GM13977 (cell line): ENCODE measurements at regions not wholly inside any gene's neighbourhood (a gene's known extent, or its start where the extent isn't known, plus 50 kb on each side); places are given as distances from the start of the nearest gene placed in this dataset.
A peak's percentile ranks its signal among the peaks of the same experiment; 100 is the strongest.

ENCODE experiments used
- DNase-seq: peaks from one replicate; pipeline ENCODE4 v3.0.0; 2012; ENCODE audit warnings: low spot score
- in situ Hi-C: fragments of 300-500 bp; cut with MboI; formaldehyde crosslinking; loops from one replicate; pipeline ENCODE4 v1.12.0; 2022; ENCODE audit warnings: low sequenced_read_pairs, low pct_unique_long_range_greater_than_20kb, mixed read lengths, inconsistent platforms; ENCODE audit not compliant: unreplicated experiment
- TF ChIP-seq, protein P1 (sequence below): IDR thresholded peaks from 2 replicates; pipeline ENCODE4 v1.5.1; 2012; ENCODE audit warnings: mild to moderate bottlenecking, control low read depth; ENCODE audit not compliant: insufficient read depth; ENCODE audit errors: extremely low read depth, missing control alignments

DNA sequence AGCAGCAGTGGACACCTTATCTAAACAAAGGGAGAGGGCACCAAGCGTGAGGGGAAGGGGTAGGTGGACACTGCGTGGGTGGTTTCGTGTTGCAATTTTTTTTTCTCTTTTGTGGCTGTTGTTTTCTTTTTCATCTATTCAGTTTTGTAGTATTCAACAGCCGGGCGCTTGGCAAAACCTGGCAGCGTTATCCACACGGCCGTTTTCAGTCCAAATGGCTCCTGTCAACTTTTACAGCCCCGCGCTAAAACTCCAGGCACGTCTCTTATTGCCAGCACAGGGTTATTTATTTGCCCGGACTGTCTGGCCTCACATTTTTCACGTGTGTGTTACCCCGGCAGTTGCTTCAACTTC is 192.2 kb downstream of the BCOR start:
- TF ChIP-seq, protein P1, sequence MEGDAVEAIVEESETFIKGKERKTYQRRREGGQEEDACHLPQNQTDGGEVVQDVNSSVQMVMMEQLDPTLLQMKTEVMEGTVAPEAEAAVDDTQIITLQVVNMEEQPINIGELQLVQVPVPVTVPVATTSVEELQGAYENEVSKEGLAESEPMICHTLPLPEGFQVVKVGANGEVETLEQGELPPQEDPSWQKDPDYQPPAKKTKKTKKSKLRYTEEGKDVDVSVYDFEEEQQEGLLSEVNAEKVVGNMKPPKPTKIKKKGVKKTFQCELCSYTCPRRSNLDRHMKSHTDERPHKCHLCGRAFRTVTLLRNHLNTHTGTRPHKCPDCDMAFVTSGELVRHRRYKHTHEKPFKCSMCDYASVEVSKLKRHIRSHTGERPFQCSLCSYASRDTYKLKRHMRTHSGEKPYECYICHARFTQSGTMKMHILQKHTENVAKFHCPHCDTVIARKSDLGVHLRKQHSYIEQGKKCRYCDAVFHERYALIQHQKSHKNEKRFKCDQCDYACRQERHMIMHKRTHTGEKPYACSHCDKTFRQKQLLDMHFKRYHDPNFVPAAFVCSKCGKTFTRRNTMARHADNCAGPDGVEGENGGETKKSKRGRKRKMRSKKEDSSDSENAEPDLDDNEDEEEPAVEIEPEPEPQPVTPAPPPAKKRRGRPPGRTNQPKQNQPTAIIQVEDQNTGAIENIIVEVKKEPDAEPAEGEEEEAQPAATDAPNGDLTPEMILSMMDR = no peak
- DNase-seq = no peak
- in situ Hi-C loops = no loop called here

DNA sequence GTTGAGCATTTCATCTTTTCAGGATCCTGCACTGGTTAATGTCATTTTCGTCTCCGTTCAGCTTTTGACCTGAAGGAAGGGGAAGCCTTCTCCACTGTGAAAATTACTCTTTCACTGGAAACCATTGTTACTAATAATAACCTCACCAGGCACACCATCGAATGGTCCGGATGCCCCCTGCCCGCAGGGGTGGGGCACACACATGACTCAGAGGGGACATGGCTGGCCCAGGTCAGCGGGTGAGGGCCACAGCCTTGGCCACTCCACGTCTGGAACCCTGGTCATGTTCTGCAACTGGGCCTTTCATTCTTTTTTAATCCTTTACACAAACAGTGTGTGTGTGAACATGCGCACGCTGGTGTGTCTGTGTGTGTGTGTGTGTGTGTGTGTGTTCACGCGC is 191.8 kb downstream of the BCOR start:
- TF ChIP-seq, protein P1 = no peak
- in situ Hi-C loops = no loop called here
- no peak for DNase-seq

DNA sequence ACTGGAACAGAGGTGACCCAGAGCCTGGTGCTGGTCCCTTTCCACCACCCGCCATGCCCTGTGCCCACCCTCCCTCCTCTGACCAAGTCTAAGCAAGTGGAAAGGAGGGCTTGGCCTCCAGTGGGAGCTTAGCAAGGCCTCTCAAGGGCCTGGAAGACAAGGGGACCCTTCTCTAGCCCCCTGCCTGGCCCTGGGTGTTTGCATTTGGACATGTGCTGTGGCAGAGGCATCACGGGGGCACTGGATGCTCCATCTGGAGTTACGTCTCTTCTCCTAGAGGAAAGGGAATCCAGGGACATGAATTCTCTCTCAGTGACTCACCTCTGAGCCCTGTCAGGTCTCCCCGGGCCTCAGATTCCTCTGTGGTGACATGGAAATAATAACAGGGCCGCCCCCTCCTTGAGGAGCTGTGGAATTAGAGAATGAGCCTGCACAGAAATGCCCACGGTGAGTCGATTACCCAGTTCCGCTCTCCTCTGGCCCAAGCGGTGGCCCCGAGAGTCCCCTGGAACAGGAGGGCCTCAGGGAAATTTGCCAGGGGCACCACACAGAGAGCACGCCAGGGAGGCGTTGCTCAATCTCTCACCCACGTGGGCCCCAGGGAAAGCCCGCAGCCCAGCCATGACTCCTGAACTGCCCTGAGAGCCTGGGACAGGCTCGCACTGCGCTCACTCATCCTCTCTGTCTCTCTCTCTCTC is 189.6 kb downstream of the BCOR start:
- TF ChIP-seq, protein P1 = no peak
- DNase-seq = peak; percentile 47
- in situ Hi-C loops = no loop called here

DNA sequence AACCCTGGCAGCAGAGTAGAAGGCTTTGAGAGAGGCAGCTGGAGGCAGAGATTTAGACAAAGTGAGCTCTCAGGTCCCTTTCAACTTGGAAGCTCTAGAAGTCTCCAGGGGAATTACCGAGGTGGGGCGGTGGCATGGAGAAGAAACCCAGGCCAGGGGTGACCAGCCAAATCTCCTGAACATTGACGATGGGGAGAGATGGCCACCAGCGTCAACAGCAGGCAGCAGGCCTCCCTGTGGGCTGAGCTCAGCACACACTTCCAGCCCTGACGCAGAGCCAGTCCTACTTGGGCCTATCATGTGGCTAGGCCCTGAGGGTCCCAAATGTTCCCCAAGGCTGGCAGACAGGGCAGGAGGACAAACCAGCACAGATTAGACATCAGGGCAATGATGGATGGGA is 187.8 kb downstream of the BCOR start:
- no peak for DNase-seq
- TF ChIP-seq, protein P1 = no peak
- in situ Hi-C loops = no loop called here

DNA sequence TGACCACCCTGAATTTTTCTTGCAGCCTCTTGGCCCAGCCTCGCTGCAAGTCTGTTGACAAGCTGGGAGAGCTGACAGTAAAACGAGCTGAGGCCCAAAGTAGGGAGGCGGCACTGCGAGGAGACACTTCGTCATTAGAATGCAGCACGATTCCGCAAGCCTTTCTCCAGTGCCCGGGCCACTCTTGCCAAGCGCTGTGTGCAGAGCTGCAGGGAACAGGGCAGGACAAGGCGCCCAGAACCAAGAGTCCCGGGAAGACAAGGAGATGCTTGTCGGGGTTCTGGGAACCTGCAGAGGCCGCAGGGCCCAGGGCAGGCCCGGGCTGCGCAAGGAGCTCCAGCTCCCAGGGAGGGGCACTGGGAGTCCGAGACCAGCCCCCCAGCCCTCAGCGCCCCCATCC is 187.1 kb downstream of the BCOR start:
- no peak for DNase-seq
- TF ChIP-seq, protein P1 = no peak
- in situ Hi-C loops = no loop called here

DNA sequence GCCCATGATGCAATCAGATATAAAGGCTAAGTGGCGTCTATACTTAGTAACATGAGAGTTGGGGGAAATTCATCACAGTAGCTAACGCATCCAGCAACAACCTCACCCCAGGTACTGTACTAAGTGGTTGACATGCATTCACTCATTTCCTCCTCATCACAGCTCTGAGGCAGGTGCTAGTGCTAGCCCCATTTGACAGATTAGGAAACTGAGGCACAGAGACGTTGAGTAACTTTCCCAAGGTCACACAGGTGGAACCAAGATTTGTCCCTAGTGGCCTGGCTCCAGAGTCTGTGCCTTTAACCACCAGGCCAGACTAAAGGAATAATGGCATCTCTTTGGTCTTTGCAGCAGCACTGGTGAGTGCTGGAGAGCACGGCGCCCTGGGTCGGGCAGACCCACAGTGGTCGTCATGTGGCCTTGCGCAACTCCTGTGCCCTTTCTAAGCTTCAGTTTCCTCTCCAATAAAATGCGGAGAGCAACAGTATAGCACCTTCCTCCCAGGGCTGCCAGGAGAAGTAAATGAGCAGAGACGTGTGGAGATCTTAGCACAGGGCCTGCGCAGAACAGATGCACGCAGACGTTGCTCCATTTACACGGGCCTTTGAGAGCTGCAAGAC is 186.4 kb downstream of the BCOR start:
- in situ Hi-C loops = no loop called here
- no peak for DNase-seq
- TF ChIP-seq, protein P1 = no peak

DNA sequence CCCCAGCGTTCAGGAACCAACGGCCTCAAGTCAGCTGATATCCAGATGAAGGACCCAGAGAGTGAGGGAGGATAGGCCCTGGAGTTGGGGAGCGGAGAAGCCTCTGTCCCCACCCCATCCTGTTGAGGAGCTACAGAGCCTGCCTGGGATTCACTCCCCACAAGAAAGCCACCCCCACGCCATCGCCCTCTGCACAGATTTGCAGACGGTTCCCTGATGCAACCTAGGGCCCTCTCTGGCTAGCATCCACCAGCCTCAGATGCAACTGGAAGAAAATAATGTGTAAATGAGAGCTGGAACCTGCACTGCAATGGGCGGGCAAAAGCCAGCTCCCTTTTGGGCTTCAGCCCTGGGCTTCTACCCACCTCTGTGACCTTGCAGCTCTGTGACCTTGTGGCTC is 185.6 kb downstream of the BCOR start:
- in situ Hi-C loops = no loop called here
- no peak for DNase-seq
- TF ChIP-seq, protein P1 = no peak
